ENCODE measurements at regions not wholly inside any gene's neighbourhood (a gene's known extent, or its start where the extent isn't known, plus 50 kb on each side); places are given as distances from the start of the nearest gene placed in this dataset.

DNA sequence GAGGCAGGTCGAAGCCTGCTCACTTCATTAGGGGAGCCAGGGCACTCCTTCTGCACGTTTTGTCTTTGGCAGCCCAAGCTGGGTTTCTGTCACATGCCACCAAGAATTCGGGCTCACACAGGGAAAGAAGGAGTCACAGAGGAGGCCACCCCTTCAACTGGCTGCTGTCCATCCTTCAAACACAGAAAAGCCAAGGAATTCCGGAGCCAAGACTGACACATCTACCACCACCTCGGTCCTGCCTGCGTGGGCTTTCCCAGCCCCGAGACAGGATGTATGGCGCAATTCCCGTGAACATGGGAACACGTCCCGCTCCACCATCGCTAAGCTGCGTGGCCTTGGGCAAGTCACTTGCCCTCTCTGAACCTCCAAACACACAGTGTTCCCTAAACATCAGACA lies 70.4 kb downstream of the NCOR2 start:
- H3K27me3 ChIP-seq: no peaks in the 10 kb centered on the region
- peak overlapping the region; percentile 14 for H3K27ac ChIP-seq
- no peak overlapping the region for H3K4me3 ChIP-seq
- H3K4me1 ChIP-seq: peaks cover 42% of the 10 kb centered on the region
- no peaks in the 10 kb centered on the region for H3K9me3 ChIP-seq
- TF ChIP-seq, protein P1, sequence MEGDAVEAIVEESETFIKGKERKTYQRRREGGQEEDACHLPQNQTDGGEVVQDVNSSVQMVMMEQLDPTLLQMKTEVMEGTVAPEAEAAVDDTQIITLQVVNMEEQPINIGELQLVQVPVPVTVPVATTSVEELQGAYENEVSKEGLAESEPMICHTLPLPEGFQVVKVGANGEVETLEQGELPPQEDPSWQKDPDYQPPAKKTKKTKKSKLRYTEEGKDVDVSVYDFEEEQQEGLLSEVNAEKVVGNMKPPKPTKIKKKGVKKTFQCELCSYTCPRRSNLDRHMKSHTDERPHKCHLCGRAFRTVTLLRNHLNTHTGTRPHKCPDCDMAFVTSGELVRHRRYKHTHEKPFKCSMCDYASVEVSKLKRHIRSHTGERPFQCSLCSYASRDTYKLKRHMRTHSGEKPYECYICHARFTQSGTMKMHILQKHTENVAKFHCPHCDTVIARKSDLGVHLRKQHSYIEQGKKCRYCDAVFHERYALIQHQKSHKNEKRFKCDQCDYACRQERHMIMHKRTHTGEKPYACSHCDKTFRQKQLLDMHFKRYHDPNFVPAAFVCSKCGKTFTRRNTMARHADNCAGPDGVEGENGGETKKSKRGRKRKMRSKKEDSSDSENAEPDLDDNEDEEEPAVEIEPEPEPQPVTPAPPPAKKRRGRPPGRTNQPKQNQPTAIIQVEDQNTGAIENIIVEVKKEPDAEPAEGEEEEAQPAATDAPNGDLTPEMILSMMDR (IDR thresholded peaks at IDR 0.05): no peak
- ATAC-seq (peak; percentile 1), DNase-seq (no peak)
- H3K36me3 ChIP-seq: peaks cover 19% of the 10 kb centered on the region
- intact Hi-C loops (cut with DNase I): no loop called here

DNA sequence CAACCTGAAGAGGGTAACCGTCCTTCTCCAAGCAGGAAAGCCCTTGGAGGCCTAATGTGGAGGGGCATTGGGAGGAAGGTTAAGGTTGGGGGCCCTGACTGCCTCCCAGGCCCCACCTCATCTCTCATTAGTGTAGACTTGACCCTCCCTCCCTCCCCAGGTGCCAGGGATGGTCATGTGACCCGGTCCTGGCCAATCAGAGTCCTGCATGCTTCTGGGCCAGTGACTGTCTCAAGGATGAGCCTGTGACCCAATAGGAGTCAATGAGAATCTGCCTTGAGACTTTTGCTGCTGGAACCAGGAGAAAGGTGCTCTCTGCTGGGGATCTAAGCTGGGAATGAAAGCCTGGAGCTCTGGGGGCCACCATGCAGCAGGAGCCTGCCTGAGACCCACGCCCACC lies 70.8 kb downstream of the NCOR2 start:
- no peak for ATAC-seq

DNA sequence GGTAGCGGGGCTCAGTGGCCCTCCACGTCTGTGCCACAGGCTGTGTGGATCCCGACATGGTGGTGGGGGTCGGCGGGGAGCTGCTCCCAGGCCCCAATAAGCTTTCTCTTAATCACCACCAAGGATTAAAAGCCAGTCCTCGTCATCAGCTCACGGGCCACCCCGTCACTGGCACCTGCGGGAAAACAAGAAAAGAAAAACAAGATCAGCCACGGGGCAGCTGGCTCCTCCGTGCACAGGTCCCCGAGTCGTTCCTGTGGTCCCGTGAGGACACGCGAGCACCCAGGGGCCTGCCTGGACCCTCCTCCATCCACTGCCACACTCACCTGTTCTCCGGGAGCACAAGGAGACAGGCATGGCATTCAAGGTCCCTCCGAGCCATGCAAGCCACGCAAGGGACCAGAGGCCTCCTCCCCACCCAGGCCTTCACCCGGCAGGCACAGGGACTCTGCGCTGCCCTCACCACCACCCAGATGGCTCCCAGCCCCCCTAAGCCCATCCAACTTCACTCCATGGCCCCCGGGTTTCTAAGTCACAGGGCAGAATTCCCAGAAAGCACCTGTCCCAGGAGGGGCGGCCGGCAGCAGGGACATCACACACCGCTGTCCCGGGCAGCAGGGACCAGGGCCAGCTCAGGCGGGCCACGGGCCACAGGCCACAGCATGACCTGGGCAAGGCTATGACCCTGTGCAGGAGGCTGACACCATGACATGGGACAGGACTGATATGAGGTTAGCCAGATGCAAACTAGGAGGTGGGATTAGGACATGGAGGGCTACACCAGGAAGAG lies 72.0 kb downstream of the NCOR2 start:
- no peak overlapping the region for H3K27ac ChIP-seq
- intact Hi-C loops (cut with DNase I): no loop called here
- peaks cover 19% of the 10 kb centered on the region for H3K36me3 ChIP-seq
- peaks cover 31% of the 10 kb centered on the region for H3K4me1 ChIP-seq
- no peak for DNase-seq
- H3K4me3 ChIP-seq: no peak overlapping the region
- no peaks in the 10 kb centered on the region for H3K27me3 ChIP-seq
- TF ChIP-seq, protein P1 (IDR thresholded peaks at IDR 0.05): no peak
- ATAC-seq: no peak
- no peaks in the 10 kb centered on the region for H3K9me3 ChIP-seq

More for the DNA sequence above, 70.8 kb downstream of the NCOR2 start:
- Histone ChIP-seq H3K9me3 (no peaks in the 10 kb centered on the region), H3K4me1 (peaks cover 42% of the 10 kb centered on the region), H3K27me3 (no peaks in the 10 kb centered on the region), H3K4me3 (no peak overlapping the region), H3K27ac (no peak overlapping the region), H3K36me3 (peaks cover 19% of the 10 kb centered on the region)
- intact Hi-C loops (cut with DNase I): no loop called here
- no peak for DNase-seq
- TF ChIP-seq, protein P1 (IDR thresholded peaks at IDR 0.05): no peak

DNA sequence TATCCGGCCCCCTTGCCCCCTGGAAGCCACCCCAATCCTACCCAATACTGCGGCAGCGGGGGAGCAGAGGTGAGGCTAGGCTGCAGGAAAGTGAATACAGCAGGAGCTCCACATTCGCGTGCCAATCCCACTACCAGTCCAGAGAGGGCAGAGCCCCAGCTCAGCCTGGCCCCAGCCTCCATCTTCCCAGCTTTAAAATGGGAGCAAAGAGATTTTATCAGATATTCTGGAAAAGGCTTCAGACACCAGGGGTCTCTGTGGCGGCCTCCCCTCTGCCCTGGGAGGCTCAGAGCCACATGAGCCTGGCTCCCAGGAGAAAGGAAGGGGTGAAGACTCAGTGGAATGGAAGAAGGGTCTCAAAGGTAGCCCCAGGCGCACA lies 72.7 kb downstream of the NCOR2 start:
- DNase-seq (no peak), ATAC-seq (no peak)
- TF ChIP-seq, protein P1 (IDR thresholded peaks at IDR 0.05): no peak
- H3K4me1 ChIP-seq: peaks cover 27% of the 10 kb centered on the region
- H3K27me3 ChIP-seq: no peaks in the 10 kb centered on the region
- no peaks in the 10 kb centered on the region for H3K9me3 ChIP-seq
- intact Hi-C loops (cut with DNase I): no loop called here
- H3K4me3 ChIP-seq: no peak overlapping the region
- H3K36me3 ChIP-seq: peaks cover 19% of the 10 kb centered on the region
- H3K27ac ChIP-seq: no peak overlapping the region

DNA sequence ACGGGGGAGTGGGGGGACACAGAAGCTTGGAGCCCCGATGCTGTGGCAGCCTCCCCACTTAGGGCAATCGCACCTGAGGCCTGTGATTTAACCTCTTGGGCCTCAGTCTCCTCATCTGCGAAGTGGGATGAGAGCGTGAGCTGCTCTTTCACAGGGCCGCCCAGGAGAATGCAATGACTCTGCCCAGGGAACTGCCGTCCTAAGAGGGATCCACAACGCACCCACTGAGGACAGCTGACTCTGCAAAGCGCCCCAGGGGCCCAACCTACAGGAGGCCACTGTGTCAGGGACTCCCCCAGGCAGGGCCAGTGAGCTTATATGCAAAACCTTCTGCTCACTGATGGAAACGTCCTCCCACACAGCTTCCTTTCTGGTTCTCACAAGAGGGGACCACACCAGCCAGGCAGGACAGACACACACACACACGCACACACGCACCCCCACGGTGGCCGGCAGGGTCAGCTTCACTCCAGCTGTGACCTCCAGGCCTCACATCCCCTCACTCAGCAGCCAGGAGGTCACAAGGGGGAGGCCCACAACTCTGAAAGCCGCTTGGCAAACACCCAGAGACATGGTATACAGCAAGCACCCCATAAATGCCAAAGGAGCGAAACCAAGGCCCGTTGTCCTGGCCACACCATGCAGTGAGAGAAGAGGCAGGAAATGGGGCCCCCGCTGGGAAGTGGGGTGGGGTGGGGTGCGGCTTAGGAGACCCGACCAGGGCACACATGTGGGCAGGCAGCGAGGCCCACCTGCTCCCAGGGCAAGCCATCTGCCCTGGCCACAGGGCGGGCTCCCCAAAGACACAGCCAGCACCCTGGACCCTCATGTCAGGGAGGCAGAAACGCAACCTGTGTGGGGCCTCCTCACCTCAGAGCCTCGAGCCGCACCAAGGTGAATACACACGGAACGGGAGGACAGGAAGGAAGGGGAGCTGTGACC lies 73.3 kb downstream of the NCOR2 start:
- H3K27ac ChIP-seq: no peak overlapping the region
- no peak overlapping the region for H3K4me3 ChIP-seq
- intact Hi-C loops (cut with DNase I): no loop called here
- no peaks in the 10 kb centered on the region for H3K9me3 ChIP-seq
- DNase-seq: no peak
- no peaks in the 10 kb centered on the region for H3K27me3 ChIP-seq
- ATAC-seq: no peak
- H3K36me3 ChIP-seq: peaks cover 19% of the 10 kb centered on the region
- H3K4me1 ChIP-seq: peaks cover 24% of the 10 kb centered on the region
- TF ChIP-seq, protein P1 (IDR thresholded peaks at IDR 0.05): no peak
